B cell (primary cell): ENCODE measurements at regions not wholly inside any gene's neighbourhood (a gene's known extent, or its start where the extent isn't known, plus 50 kb on each side); places are given as distances from the start of the nearest gene placed in this dataset.

Source experiments
- CTCF ChIP-seq: fragments of 200-600 bp; IDR thresholded peaks from one replicate; pipeline ENCODE4 v1.8.0; 2022; ENCODE audit warnings: antibody characterized with exemption, mild to moderate bottlenecking
- EZH2 ChIP-seq: IDR thresholded peaks from 2 replicates; pipeline ENCODE4 v1.6.1; 2012; ENCODE audit warnings: borderline replicate concordance, low read depth, mild to moderate bottlenecking, moderate library complexity, low read length; ENCODE audit not compliant: insufficient read depth, poor library complexity, severe bottlenecking

DNA sequence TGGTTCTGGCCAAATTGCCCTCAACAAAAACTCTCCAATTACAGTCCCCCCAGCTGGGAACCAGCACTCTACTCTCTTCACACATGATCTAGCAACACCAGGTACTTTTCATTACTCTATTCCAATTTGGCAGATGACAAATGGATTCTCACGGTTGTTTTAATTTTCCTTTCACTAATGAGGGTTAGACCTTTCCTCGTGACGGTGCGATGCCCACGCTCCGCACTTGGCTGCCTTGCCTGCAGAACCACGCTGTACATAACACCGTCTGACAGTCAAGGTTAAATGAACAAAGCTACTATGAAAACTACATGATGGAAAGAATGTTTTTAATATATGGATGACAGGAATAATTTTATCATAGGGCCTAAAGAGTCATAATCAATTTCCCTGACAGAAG lies 141.5 kb downstream of the FBXO15 start:
- no peak for TF ChIP-seq CTCF
- no peak for TF ChIP-seq EZH2
